Neural progenitor cell (in vitro differentiated cells): ENCODE measurements at regions not wholly inside any gene's neighbourhood (a gene's known extent, or its start where the extent isn't known, plus 50 kb on each side); places are given as distances from the start of the nearest gene placed in this dataset.

Experiments used
- EZH2phosphoT487 ChIP-seq: fragments of 200-600 bp; sonication (generic); IDR thresholded peaks from 2 replicates; pipeline ENCODE4 v1.6.1; 2017; ENCODE audit warnings: antibody characterized with exemption
- TF ChIP-seq, protein P1 (sequence below): fragments of 200-600 bp; sonication (generic); IDR thresholded peaks from 2 replicates; pipeline ENCODE4 v1.5.1; 2017; ENCODE audit warnings: antibody characterized with exemption, mild to moderate bottlenecking

DNA sequence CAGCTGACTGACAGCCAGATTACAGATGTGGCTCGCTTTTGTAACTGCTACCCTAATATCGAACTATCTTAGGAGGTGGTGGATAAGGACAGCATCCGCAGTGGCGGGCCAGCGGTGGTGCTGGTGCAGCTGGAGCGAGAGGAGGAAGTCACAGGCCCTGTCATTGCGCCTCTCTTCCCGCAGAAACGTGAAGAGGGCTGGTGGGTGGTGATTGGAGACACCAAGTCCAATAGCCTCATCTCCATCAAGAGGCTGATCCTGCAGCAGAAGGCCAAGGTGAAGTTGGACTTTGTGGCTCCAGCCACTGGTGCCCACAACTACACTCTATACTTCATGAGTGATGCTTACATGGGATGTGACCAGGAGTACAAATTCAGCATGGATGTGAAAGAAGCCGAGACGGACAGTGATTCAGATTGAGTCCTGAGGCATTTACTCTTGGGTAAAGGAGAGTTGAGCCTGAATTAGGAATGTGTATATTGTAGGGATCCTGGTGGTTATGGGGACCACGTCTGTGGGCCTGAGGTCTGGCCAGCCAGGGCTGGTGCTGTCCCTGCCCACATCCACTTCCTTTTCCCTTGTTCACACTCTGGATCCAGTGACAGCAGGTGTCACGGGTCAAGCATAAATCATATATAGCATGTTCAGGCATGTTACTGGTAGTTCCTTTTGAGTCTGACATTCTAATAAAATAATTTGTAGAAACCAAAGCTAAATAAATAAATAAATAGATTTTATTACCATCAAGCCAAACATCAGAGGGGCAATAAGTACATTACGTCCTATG is 89.0 kb upstream of the SMURF2 start:
- TF ChIP-seq EZH2phosphoT487 = no peak
- TF ChIP-seq, protein P1, sequence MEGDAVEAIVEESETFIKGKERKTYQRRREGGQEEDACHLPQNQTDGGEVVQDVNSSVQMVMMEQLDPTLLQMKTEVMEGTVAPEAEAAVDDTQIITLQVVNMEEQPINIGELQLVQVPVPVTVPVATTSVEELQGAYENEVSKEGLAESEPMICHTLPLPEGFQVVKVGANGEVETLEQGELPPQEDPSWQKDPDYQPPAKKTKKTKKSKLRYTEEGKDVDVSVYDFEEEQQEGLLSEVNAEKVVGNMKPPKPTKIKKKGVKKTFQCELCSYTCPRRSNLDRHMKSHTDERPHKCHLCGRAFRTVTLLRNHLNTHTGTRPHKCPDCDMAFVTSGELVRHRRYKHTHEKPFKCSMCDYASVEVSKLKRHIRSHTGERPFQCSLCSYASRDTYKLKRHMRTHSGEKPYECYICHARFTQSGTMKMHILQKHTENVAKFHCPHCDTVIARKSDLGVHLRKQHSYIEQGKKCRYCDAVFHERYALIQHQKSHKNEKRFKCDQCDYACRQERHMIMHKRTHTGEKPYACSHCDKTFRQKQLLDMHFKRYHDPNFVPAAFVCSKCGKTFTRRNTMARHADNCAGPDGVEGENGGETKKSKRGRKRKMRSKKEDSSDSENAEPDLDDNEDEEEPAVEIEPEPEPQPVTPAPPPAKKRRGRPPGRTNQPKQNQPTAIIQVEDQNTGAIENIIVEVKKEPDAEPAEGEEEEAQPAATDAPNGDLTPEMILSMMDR = no peak
